ENCODE measurements at regions not wholly inside any gene's neighbourhood (a gene's known extent, or its start where the extent isn't known, plus 50 kb on each side); places are given as distances from the start of the nearest gene placed in this dataset.

DNA sequence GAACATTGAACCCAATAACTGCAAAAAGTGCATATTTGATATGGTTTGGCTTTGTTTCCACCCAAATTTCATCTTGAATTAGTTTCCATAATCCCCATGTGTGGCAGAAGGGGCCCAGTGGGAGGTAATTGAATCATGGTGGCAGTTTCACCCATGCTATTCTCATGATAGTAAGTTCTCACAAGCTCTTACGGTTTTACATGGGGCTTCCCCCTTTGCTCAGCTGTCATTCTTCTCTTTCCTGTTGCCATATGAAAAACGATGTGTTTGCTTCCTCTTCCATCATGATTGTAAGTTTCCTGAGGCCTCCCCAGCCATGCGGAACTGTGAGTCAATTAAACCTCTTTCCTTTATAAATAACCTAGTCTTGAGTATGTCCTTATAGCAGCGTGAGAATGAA, 127.6 kb downstream of the CHD9NB start:
- no peak for TF ChIP-seq EZH2 (IDR thresholded peaks at IDR 0.05)
- TF ChIP-seq POLR2AphosphoS5 (IDR thresholded peaks at IDR 0.05; ENCODE audit: borderline replicate concordance, low read depth, low read length), result no peak
